Ishikawa (cell line): ENCODE measurements at regions not wholly inside any gene's neighbourhood (a gene's known extent, or its start where the extent isn't known, plus 50 kb on each side); places are given as distances from the start of the nearest gene placed in this dataset.

Experiments used
- CREB1 ChIP-seq: IDR thresholded peaks from 2 replicates; pipeline ENCODE4 v1.6.1; 2012; ENCODE audit warnings: low read depth
- EP300 ChIP-seq: IDR thresholded peaks from 2 replicates; pipeline ENCODE4 v1.6.1; 2012; ENCODE audit warnings: borderline replicate concordance
- MAX ChIP-seq: IDR thresholded peaks from 2 replicates; pipeline ENCODE4 v1.6.1; 2012
- RAD21 ChIP-seq: IDR thresholded peaks from 2 replicates; pipeline ENCODE4 v1.6.1; 2012; ENCODE audit warnings: low read depth
- REST ChIP-seq: IDR thresholded peaks from 2 replicates; pipeline ENCODE4 v1.6.1; 2012; ENCODE audit warnings: low read depth, mild to moderate bottlenecking
- TAF1 ChIP-seq: IDR thresholded peaks from 2 replicates; pipeline ENCODE4 v1.6.1; 2012; ENCODE audit warnings: low read depth, mild to moderate bottlenecking
- TCF12 ChIP-seq: IDR thresholded peaks from 2 replicates; pipeline ENCODE4 v1.6.1; 2012; ENCODE audit warnings: low read depth
- TEAD4 ChIP-seq: IDR thresholded peaks from 2 replicates; pipeline ENCODE4 v1.6.1; 2012
- USF1 ChIP-seq: IDR thresholded peaks from 2 replicates; pipeline ENCODE4 v1.6.1; 2012
- YY1 ChIP-seq: IDR thresholded peaks from 2 replicates; pipeline ENCODE4 v1.6.1; 2012; ENCODE audit warnings: low read depth
- ZBTB7A ChIP-seq: IDR thresholded peaks from 2 replicates; pipeline ENCODE4 v1.6.1; 2012; ENCODE audit warnings: low read depth

- TF ChIP-seq TAF1 (no peak), CREB1 (no peak), RAD21 (no peak), TEAD4 (no peak), EP300 (no peak), TCF12 (no peak), REST (no peak), YY1 (no peak), USF1 (no peak), MAX (no peak), ZBTB7A (no peak)
Observed at GRCh38 chr10:28954211-28954610, 276.9 kb downstream of the BAMBI start.
